PC-3 (cell line): ENCODE measurements at regions not wholly inside any gene's neighbourhood (a gene's known extent, or its start where the extent isn't known, plus 50 kb on each side); places are given as distances from the start of the nearest gene placed in this dataset.

Experiments used
- EZH2 ChIP-seq: fragments of 300-600 bp; sonication (generic); IDR thresholded peaks from one replicate; pipeline ENCODE4 v1.6.1; 2017; ENCODE audit warnings: antibody characterized with exemption, mild to moderate bottlenecking, low read length; ENCODE audit not compliant: unreplicated experiment
- TF ChIP-seq, protein P1 (sequence below): fragments of 300-600 bp; sonication (generic); conservative IDR thresholded peaks from 2 replicates; pipeline ENCODE4 v1.5.1; 2017; ENCODE audit warnings: antibody characterized with exemption, low read depth, mild to moderate bottlenecking, low read length

DNA sequence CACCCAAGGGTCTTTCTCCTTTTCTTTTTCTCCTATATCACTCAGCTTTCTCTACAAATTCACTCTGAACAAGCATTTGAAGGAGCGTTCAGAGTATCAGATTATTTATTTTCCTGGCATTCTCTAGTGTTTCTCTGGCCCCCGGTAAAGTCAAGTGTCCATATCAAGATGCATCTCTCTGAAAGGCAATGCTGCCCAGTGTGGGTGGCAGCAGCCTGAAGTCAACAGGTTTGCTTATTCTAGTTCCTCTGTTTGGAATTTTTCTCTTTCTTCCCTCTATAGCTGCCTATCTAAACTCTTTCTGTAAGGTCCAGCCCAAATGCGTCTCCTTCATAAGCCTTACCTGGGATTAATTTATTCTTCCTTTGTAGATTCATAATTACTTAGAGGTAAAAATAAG is 526.2 kb upstream of the TNP1 start:
- TF ChIP-seq, protein P1, sequence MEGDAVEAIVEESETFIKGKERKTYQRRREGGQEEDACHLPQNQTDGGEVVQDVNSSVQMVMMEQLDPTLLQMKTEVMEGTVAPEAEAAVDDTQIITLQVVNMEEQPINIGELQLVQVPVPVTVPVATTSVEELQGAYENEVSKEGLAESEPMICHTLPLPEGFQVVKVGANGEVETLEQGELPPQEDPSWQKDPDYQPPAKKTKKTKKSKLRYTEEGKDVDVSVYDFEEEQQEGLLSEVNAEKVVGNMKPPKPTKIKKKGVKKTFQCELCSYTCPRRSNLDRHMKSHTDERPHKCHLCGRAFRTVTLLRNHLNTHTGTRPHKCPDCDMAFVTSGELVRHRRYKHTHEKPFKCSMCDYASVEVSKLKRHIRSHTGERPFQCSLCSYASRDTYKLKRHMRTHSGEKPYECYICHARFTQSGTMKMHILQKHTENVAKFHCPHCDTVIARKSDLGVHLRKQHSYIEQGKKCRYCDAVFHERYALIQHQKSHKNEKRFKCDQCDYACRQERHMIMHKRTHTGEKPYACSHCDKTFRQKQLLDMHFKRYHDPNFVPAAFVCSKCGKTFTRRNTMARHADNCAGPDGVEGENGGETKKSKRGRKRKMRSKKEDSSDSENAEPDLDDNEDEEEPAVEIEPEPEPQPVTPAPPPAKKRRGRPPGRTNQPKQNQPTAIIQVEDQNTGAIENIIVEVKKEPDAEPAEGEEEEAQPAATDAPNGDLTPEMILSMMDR, result no peak
- no peak for TF ChIP-seq EZH2
